NCI-H2171 (cell line): ENCODE measurements at regions not wholly inside any gene's neighbourhood (a gene's known extent, or its start where the extent isn't known, plus 50 kb on each side); places are given as distances from the start of the nearest gene placed in this dataset.

Experiments used
- DNase-seq: peaks from one replicate; lab custom pipeline; 2025; lab: John Stamatoyannopoulos, UW

- no peak for DNase-seq
These were observed 71.7 kb upstream of the ZNRF2 start for GRCh38 chr7:30212701-30213111.

- DNase-seq = no peak
These were observed 70.8 kb upstream of the ZNRF2 start for GRCh38 chr7:30213637-30214036.

GRCh38 chr7:30214651-30215137 lies 69.7 kb upstream of the ZNRF2 start:
- DNase-seq = no peak

DNA sequence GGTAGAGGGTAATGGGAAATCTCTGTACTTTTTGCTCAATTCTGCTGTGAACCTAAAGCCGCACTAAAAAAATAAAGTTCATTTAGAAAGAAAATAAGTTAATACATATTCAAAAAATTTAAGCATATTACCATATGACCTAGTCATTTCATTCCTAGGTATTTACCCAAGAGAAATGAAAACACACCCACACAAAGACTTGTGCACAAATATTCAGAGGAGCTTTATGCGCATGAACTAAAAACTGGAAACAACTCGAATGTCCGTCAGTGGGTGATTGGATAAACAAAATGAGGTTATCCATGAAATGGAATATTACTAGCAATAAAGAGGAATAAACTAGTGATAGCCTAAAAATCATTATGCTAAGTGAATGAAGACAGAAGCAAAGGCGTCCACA lies 62.6 kb upstream of the ZNRF2 start:
- DNase-seq = no peak

DNA sequence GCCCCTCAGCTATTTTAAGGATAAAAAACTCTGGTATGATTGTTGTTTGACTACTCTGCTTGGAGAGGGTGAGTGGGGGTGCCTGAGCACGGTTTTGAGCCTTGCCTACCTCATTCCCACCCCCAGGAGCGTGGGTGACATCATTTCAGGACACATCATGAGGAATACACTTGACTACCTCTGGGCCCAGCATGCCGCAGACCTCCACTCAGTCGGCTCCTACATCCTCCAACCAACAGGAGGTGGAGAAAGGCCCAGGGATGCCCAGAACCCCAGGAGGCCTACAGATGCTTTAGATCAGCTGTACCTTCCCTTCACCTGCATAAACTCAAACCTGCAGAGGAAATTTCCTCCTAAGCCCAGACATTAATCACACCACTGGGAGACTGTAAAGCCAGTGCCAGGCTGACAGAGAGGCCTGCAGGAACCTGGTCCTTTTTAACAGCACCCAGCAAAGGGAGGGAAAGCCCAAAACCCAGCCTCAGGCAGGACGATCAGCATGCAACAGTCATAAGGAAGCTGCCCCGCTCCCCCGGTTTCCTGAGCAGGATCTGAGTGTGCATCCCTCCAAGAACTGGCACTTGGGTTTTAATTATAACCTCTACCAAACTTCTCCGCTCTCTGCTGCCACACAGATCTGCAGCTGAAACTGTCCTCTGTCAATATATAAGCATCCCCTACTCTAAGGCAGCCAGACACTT lies 61.7 kb upstream of the ZNRF2 start:
- no peak for DNase-seq

DNA sequence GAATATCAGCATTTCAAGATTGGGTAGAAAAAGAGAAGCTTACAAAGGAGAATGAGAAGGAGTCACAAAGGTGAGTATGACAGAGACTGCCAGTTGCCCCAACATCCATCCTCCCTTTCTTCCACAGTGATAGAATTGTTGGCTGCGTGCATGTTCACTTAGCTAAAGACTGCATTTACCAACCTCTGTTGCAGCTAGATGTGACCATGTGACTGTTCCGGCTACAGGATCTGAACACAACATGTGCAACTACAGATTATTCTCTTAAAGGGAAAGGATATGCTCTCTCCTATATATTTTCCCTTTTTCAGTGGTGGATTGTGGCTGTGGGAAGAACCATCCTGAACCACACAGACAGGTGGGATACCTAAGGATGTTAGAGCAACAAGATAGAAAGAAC lies 60.5 kb upstream of the ZNRF2 start:
- no peak for DNase-seq

DNA sequence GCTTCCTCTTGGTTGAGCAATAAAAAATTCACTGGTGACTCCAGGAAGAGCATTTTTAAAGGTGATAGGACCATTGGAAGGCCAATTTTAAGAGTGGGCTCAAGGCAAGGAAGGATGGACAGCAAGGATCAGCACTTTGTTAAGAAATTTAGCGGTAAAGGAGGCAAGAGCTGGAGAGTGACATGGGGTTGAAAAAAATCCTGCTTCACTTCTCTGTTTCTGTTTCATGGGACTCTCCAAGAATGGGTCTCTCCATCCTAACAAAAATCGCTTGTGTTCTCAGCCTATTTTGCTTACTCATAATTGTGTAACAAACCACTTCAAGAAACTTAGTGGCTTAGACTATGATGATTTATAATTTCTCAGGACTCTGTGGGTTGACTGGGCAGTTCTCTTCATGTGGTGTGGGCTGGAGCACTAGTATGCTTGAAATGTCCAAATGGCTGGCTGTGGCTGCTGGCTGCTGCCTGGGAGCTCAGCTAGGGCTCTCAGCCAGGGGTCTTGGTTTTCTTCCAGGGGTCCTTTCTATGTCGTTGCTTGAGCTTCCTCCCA lies 59.8 kb upstream of the ZNRF2 start:
- no peak for DNase-seq

DNA sequence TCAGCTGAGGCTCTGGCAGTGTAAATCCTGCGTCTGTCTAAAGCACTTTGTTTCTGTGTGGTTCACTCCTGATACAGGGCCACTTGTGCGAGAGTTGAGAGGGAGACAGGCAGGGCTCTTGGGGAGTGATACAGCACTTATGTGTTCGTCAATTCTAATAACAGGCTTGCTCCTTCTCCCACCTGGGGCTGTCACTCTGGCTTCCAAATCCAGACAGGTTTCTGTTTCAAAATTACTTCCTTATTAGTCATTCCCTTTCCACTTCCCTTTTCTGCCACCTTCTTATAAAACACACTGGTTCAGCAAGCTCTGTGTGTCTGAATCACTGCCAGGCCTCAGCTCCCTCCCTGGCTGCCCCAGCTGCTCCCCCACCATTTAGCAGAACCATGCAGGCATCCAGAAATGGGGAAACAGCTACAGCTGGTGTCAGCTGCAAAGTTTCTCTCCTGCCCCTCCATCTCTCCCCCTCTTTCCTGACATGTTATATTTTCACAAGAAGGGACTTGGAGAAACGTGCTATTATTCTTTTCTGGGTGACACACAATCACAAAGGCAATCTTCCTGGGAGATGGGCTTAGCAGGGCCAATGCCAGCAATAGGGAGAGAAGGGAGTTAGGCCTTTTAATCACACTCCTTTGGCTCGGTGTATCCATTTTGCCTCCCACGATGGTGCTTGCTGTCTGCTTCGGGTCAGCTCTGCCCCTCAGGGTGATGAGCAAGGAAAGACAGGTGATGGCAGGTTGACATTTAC lies 58.4 kb upstream of the ZNRF2 start:
- DNase-seq = peak; percentile 21

GRCh38 chr7:30226614-30227268 lies 57.7 kb upstream of the ZNRF2 start:
- DNase-seq = peak; percentile 51

- DNase-seq = no peak
These were observed 53.1 kb upstream of the ZNRF2 start for GRCh38 chr7:30231271-30231670.

DNA sequence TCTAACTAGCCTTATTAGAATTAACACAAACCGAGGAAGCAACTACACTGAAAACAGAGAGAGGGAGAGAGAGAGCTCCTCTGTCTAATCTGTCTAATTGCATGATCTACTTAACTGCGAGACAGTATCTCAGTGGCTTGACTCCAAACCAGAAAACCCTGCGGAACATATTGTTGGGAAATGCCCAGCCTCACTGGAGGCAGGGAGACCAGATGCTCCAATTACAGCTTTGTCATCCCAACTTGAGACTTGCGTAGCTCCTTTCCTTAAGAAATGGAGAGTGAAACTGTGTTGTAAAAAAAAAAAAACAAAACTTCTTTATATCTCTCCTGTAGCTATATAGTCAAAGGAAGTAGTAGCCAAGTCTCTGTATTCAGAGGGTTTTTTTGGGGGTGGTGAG lies 52.0 kb upstream of the ZNRF2 start:
- no peak for DNase-seq
